ENCODE measurements at regions not wholly inside any gene's neighbourhood (a gene's known extent, or its start where the extent isn't known, plus 50 kb on each side); places are given as distances from the start of the nearest gene placed in this dataset.

GRCh38 chr12:30457621-30458289, 237.9 kb downstream of the IPO8 start:
- intact Hi-C loops (cut with DNase I), result no loop called here
- no peaks in the 10 kb centered on the region for H3K9me3 ChIP-seq
- no peak overlapping the region for H3K4me3 ChIP-seq
- H3K27me3 ChIP-seq, result no peaks in the 10 kb centered on the region
- DNase-seq (ENCODE audit: low spot score in 2 of 2), result no peak
- TF ChIP-seq CTCF (IDR thresholded peaks at IDR 0.05), result no peak
- H3K27ac ChIP-seq, result no peak overlapping the region
- no peaks in the 10 kb centered on the region for H3K4me1 ChIP-seq
- H3K36me3 ChIP-seq, result no peaks in the 10 kb centered on the region

DNA sequence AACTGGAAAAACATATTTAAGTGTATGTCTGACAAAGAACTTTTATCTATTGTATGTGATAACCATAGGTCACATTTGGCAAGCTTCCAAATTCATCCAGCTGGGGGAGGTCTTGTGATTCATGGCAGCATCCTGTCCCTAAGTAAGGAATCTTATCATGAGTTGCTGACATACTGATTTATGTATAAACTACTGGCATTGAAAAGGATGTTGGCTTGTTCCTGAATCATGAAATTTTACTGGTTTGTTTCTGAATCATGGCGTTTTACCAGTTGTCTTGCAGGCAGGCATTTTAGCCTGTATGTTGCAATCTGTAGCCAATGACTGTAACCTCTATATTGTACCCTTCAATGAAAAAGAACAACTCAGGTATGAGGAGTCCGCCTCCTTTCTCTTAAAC, 244.8 kb downstream of the IPO8 start:
- DNase-seq (ENCODE audit: low spot score in 2 of 2), result no peak
- no peaks in the 10 kb centered on the region for H3K36me3 ChIP-seq
- no peak overlapping the region for H3K4me3 ChIP-seq
- H3K27me3 ChIP-seq, result no peaks in the 10 kb centered on the region
- no peaks in the 10 kb centered on the region for H3K4me1 ChIP-seq
- H3K9me3 ChIP-seq, result peaks cover 0 to 8% of the 10 kb centered on the region in 2 donors
- TF ChIP-seq CTCF (IDR thresholded peaks at IDR 0.05), result no peak
- no peak overlapping the region for H3K27ac ChIP-seq
- intact Hi-C loops (cut with DNase I), result no loop called here

GRCh38 chr12:30450226-30450625, 245.4 kb downstream of the IPO8 start:
- Histone ChIP-seq H3K4me1 (no peaks in the 10 kb centered on the region), H3K27ac (no peak overlapping the region), H3K9me3 (peaks cover 0 to 8% of the 10 kb centered on the region in 2 donors), H3K4me3 (no peak overlapping the region), H3K27me3 (no peaks in the 10 kb centered on the region), H3K36me3 (no peaks in the 10 kb centered on the region)
- TF ChIP-seq CTCF (IDR thresholded peaks at IDR 0.05), result no peak
- DNase-seq (ENCODE audit: low spot score in 2 of 2), result no peak
- intact Hi-C loops (cut with DNase I), result no loop called here

- no peaks in the 10 kb centered on the region for H3K36me3 ChIP-seq
- TF ChIP-seq CTCF (IDR thresholded peaks at IDR 0.05), result no peak
- intact Hi-C loops (cut with DNase I), result no loop called here
- H3K4me1 ChIP-seq, result no peaks in the 10 kb centered on the region
- no peaks in the 10 kb centered on the region for H3K27me3 ChIP-seq
- H3K27ac ChIP-seq, result no peak overlapping the region
- no peak for DNase-seq (ENCODE audit: low spot score in 2 of 2)
- peaks cover 0 to 8% of the 10 kb centered on the region in 2 donors for H3K9me3 ChIP-seq
- H3K4me3 ChIP-seq, result no peak overlapping the region
Measured at GRCh38 chr12:30448038-30448437, 247.6 kb downstream of the IPO8 start.

- no peaks in the 10 kb centered on the region for H3K36me3 ChIP-seq
- H3K27me3 ChIP-seq, result no peaks in the 10 kb centered on the region
- H3K9me3 ChIP-seq, result peaks cover 0 to 8% of the 10 kb centered on the region in 2 donors
- intact Hi-C loops (cut with DNase I), result no loop called here
- no peaks in the 10 kb centered on the region for H3K4me1 ChIP-seq
- no peak for DNase-seq (ENCODE audit: low spot score in 2 of 2)
- no peak overlapping the region for H3K27ac ChIP-seq
- H3K4me3 ChIP-seq, result no peak overlapping the region
- TF ChIP-seq CTCF (IDR thresholded peaks at IDR 0.05), result no peak
Measured at GRCh38 chr12:30447061-30447750, 248.5 kb downstream of the IPO8 start.

Data from ascending aorta (tissue), 2 donors.